IMR-90 (cell line): ENCODE measurements at regions not wholly inside any gene's neighbourhood (a gene's known extent, or its start where the extent isn't known, plus 50 kb on each side); places are given as distances from the start of the nearest gene placed in this dataset.

ENCODE experiments used
- ATAC-seq: fragments of 200-7000 bp; cut with Tn5 transposase; 2 replicates; pipeline ENCODE4 v1.9.1; 2020; ENCODE audit warnings: low read depth, mild to moderate bottlenecking, moderate library complexity
- BruUV-seq: library from RNA; stranded (reverse); fragments of 400-500 nt; replicated peaks from 2 replicates; lab custom pipeline; 2021; lab: Mats Ljungman, UMichigan
- CTCF ChIA-PET: fragments of 300-600 bp; formaldehyde crosslinking; extraction: SDS; loops from one replicate; lab custom pipeline; 2021; ENCODE audit warnings: antibody characterized with exemption; lab: Yijun Ruan, JAX
- POLR2A ChIA-PET: fragments of 300-600 bp; sonication (Branson Sonifier 250); formaldehyde crosslinking; loops from one replicate; lab custom pipeline; 2022; ENCODE audit warnings: antibody characterized with exemption; ENCODE audit not compliant: unreplicated experiment; lab: Charles Lee
- DNase-seq: peaks from one replicate; pipeline ENCODE4 v3.0.0; 2013
- H2AFZ ChIP-seq: replicated peaks from 2 replicates; pipeline ENCODE3; 2013; ENCODE audit warnings: low read length, mild to moderate bottlenecking; ENCODE audit not compliant: poor library complexity
- H2AK5ac ChIP-seq: 2 replicates; pipeline ENCODE4 v1.6.1; 2013; ENCODE audit warnings: low read depth, low read length, inconsistent platforms
- H2AK9ac ChIP-seq: replicated peaks from 2 replicates; pipeline ENCODE3; 2013; ENCODE audit warnings: mild to moderate bottlenecking, low read depth, low read length, moderate library complexity; ENCODE audit not compliant: poor library complexity
- H2BK120ac ChIP-seq: 2 replicates; pipeline ENCODE4 v1.6.1; 2013; ENCODE audit warnings: low read depth, low read length, inconsistent platforms
- H2BK15ac ChIP-seq: 3 replicates; pipeline ENCODE4 v1.6.1; 2013; ENCODE audit warnings: low read depth, low read length, inconsistent platforms
- H2BK20ac ChIP-seq: 2 replicates; pipeline ENCODE4 v1.6.1; 2013; ENCODE audit warnings: low read depth, mild to moderate bottlenecking, inconsistent platforms, low read length, moderate library complexity
- H2BK5ac ChIP-seq: 2 replicates; pipeline ENCODE4 v1.6.1; 2013; ENCODE audit warnings: mild to moderate bottlenecking, low read depth, low read length, inconsistent platforms; ENCODE audit not compliant: poor library complexity, severe bottlenecking
- H3K14ac ChIP-seq: replicated peaks from 2 replicates; pipeline ENCODE4 v1.6.1; 2013; ENCODE audit warnings: low read depth, low read length, inconsistent platforms
- H3K18ac ChIP-seq: 2 replicates; pipeline ENCODE4 v1.6.1; 2013; ENCODE audit warnings: low read depth, low read length, control low read depth
- H3K23ac ChIP-seq: 2 replicates; pipeline ENCODE4 v1.6.1; 2013; ENCODE audit warnings: low read depth, low read length, inconsistent platforms
- H3K27ac ChIP-seq: 2 replicates; pipeline ENCODE4 v1.5.1; 2013; ENCODE audit warnings: mild to moderate bottlenecking, control low read depth, low read length; ENCODE audit not compliant: insufficient read depth
- H3K27me3 ChIP-seq: 2 replicates; pipeline ENCODE4 v1.6.1; 2013; ENCODE audit warnings: low read length; ENCODE audit not compliant: control insufficient read depth, insufficient read depth
- H3K36me3 ChIP-seq: 2 replicates; pipeline ENCODE4 v1.6.1; 2013; ENCODE audit warnings: low read length, mixed read lengths; ENCODE audit not compliant: control insufficient read depth, insufficient read depth
- H3K4ac ChIP-seq: 2 replicates; pipeline ENCODE4 v1.6.1; 2013; ENCODE audit warnings: low read depth, low read length, inconsistent platforms
- H3K4me1 ChIP-seq: 2 replicates; pipeline ENCODE4 v1.6.1; 2013; ENCODE audit warnings: low read length, mixed read lengths; ENCODE audit not compliant: control insufficient read depth, insufficient read depth
- H3K4me2 ChIP-seq: 2 replicates; pipeline ENCODE4 v1.6.1; 2013; ENCODE audit warnings: low read depth, mild to moderate bottlenecking, control low read depth, low read length, moderate library complexity
- H3K4me3 ChIP-seq: 2 replicates; pipeline ENCODE4 v1.5.1; 2013; ENCODE audit warnings: low read depth, mild to moderate bottlenecking, control low read depth, low read length, moderate library complexity; ENCODE audit not compliant: insufficient read depth
- H3K56ac ChIP-seq: 2 replicates; pipeline ENCODE4 v1.6.1; 2013; ENCODE audit warnings: low read length, inconsistent platforms; ENCODE audit not compliant: insufficient read depth; ENCODE audit errors: extremely low read depth
- H3K79me1 ChIP-seq, 2 experiments: 2 replicates each; pipeline ENCODE4 v1.6.1; 2013; ENCODE audit warnings: low read length in 2 of 2, inconsistent platforms in 1 of 2, low read depth in 1 of 2
- H3K9ac ChIP-seq: 2 replicates; pipeline ENCODE4 v1.6.1; 2013; ENCODE audit warnings: low read depth, low read length, control low read depth
- H3K9me1 ChIP-seq: 2 replicates; pipeline ENCODE4 v1.6.1; 2013; ENCODE audit warnings: low read length, inconsistent platforms; ENCODE audit not compliant: insufficient read depth
- H3K9me3 ChIP-seq: 2 replicates; pipeline ENCODE4 v1.6.1; 2013; ENCODE audit warnings: low read length; ENCODE audit not compliant: control insufficient read depth, insufficient read depth
- H4K20me1 ChIP-seq: 2 replicates; pipeline ENCODE4 v1.6.1; 2013; ENCODE audit warnings: low read length, inconsistent platforms; ENCODE audit not compliant: insufficient read depth
- H4K5ac ChIP-seq: 2 replicates; pipeline ENCODE4 v1.6.1; 2013; ENCODE audit warnings: mild to moderate bottlenecking, low read depth, low read length, control low read depth
- H4K8ac ChIP-seq, 2 experiments: 2 replicates each; pipeline ENCODE4 v1.6.1; 2013; ENCODE audit warnings: low read depth in 2 of 2, low read length in 2 of 2, control low read depth in 1 of 2, inconsistent platforms in 1 of 2
- H4K91ac ChIP-seq: 2 replicates; pipeline ENCODE4 v1.6.1; 2013; ENCODE audit warnings: low read depth, low read length, inconsistent platforms; ENCODE audit not compliant: insufficient read depth
- MAFK ChIP-seq: IDR thresholded peaks from 2 replicates; pipeline ENCODE4 v1.6.1; 2012; ENCODE audit warnings: low read depth, low read length, improper control_type of control experiment
- RFX5 ChIP-seq: IDR thresholded peaks from 2 replicates; pipeline ENCODE4 v1.8.0; 2012; ENCODE audit warnings: low read depth, mild to moderate bottlenecking, low read length, moderate library complexity
- WGBS, 2 experiments: methylation state at CpG; one replicate each; pipeline versions ENCODE4 v1.1.5 to v1.1.7; 2013; ENCODE audit warnings: missing lambda C conversion rate in 2 of 2; ENCODE audit not compliant: insufficient read length in 1 of 2; ENCODE audit errors: extremely low coverage in 2 of 2; 5-methylcytosine and 5-hydroxymethylcytosine counted together
- dilution Hi-C: fragments of 300-500 bp; cut with HindIII; formaldehyde crosslinking; loops from one replicate; pipeline ENCODE4 v1.14.3; 2018; ENCODE audit warnings: low sequenced_read_pairs; ENCODE audit not compliant: unreplicated experiment
- in situ Hi-C: fragments of 300-500 bp; cut with MboI; formaldehyde crosslinking; loops from 3 replicates; pipeline ENCODE4 v1.14.3; 2019; ENCODE audit warnings: low sequenced_read_pairs, inconsistent platforms, mixed read lengths
- intact Hi-C: fragments of 100-400 bp; cut with micrococcal nuclease; formaldehyde crosslinking; loops from 2 replicates; pipeline ENCODE4 v1.10.0; 2022

GRCh38 chr15:98528046-98528725 is 120.2 kb upstream of the IGF1R start:
- H3K4me1 ChIP-seq: peaks cover 2% of the 10 kb centered on the region; the same call in 1 of the 2 replicates
- no peak overlapping the region for H3K23ac ChIP-seq
- in situ Hi-C loops (no loop called here), intact Hi-C loops (no loop called here), dilution Hi-C loops (no loop called here)
- peaks cover 9% of the 10 kb centered on the region for H3K27me3 ChIP-seq
- DNase-seq (no peak), ATAC-seq (no peak)
- POLR2A ChIA-PET: no interaction called here
- H3K4me3 ChIP-seq: no peak overlapping the region
- H2AK5ac ChIP-seq: no peak overlapping the region
- no peaks in the 10 kb centered on the region for H3K9me3 ChIP-seq
- H3K4ac ChIP-seq: no peak overlapping the region
- H3K9me1 ChIP-seq: no peaks in the 10 kb centered on the region
- no peak overlapping the region for H3K4me2 ChIP-seq
- H2BK20ac ChIP-seq: no peak overlapping the region
- CTCF ChIA-PET: interaction anchor here (0.6 to 0.9 kb wide), 2 partner anchors 107 to 119 kb away, joined by 3 to 5 read pairs; no protein-coding TSS in a partner anchor
- H3K9ac ChIP-seq: no peak overlapping the region
- BruUV-seq: no TSS peak
- H3K14ac ChIP-seq: no peak overlapping the region
- no peaks in the 10 kb centered on the region for H3K79me1 ChIP-seq
- no peaks in the 10 kb centered on the region for H3K36me3 ChIP-seq
- TF ChIP-seq RFX5 (no peak), MAFK (peak; percentile 60)
- no peak overlapping the region for H2BK15ac ChIP-seq
- no peak overlapping the region for H2AFZ ChIP-seq
- no peaks in the 10 kb centered on the region; the same call in 1 of the 2 replicates for H4K20me1 ChIP-seq
- H2BK5ac ChIP-seq: no peak overlapping the region
- no peak overlapping the region for H2BK120ac ChIP-seq
- no peak overlapping the region for H4K8ac ChIP-seq
- H3K56ac ChIP-seq: no peak overlapping the region
- H4K5ac ChIP-seq: no peak overlapping the region
- no peak overlapping the region for H4K91ac ChIP-seq
- no CpG with 5 or more reads among the region's 8 CpGs for WGBS, 2 experiments
- no peak overlapping the region for H3K18ac ChIP-seq
- no peak overlapping the region for H2AK9ac ChIP-seq
- H3K27ac ChIP-seq: no peak overlapping the region
